HG02759 (cell line): ENCODE measurements at regions not wholly inside any gene's neighbourhood (a gene's known extent, or its start where the extent isn't known, plus 50 kb on each side); places are given as distances from the start of the nearest gene placed in this dataset.
"Not testable (repeated sequence)": the region's sequence is repeated elsewhere in the genome, so short reads cannot be mapped to it uniquely, and the experiment has no call there.

Source experiments
- ATAC-seq: cut with Tn5 transposase; IDR thresholded peaks from one replicate; pipeline ENCODE4 v1.9.1; 2021; ENCODE audit warnings: mild to moderate bottlenecking, moderate library complexity; ENCODE audit not compliant: unreplicated experiment

DNA sequence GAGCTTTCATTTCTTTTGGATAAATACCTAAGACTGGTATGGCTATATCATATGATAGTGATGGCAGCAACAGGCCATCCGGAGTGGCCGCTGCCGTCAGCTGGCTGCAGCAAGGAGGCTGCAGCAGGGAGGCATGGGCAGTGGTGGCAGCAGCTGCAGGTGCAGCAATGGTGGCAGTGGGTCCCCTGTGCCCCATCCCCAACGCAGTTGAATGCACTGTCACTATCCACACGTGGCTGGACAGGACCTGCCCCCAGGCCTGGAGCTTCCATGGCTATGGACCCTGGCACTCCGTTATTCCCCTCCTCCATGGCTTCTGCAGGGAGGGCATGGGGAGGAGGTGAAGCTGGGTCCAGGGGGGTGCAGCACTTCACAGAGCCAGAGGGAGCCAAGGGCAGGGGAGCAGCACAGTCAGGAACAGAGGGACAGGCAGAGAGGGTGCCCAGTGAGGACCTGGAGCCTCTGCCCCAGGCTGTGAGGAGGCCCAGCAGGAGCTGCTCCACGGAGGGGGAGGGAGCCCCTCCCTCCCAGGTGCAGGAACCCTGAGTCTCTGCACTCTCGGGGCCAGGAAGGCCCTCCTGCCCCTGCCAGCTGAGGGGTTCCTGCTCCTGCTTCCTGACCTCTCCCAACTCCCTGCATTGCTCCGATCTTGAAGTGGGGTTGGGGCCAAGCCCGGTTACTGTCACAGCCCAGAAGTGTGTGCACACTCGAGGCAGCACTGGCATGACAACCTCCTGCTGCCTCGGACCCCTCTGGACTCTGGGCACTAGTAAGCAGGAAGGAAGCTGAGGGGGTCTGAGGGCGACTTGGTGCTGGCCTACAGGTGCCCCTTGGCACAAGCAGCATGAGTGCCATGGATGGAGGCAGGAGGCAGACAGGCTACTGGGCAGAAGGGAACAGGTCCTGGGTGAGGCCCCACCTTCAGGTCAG, 466.3 kb downstream of the GUCY1A2 start:
- no peak for ATAC-seq

GRCh38 chr11:106552694-106553203, 465.5 kb downstream of the GUCY1A2 start:
- ATAC-seq = no peak

DNA sequence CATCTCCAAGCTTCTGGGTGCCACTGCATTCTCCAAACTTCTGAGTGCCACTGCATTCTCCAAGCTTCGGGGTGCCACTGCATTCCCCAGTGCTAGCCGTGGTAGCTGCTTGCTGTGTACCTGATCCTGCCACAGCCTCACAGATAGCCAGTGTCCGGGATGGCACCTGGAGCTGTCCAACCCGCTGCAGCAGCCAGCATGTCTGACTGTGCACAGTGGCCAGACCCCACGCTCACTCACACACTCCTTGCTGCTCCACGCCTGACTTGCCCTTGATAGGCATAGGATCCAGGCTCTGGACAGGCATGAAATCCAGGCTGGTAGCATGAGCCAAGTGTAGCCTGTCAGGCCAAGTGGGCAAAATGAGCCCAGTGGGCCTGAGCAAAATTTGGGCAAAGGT, 465.0 kb downstream of the GUCY1A2 start:
- ATAC-seq = no peak

DNA sequence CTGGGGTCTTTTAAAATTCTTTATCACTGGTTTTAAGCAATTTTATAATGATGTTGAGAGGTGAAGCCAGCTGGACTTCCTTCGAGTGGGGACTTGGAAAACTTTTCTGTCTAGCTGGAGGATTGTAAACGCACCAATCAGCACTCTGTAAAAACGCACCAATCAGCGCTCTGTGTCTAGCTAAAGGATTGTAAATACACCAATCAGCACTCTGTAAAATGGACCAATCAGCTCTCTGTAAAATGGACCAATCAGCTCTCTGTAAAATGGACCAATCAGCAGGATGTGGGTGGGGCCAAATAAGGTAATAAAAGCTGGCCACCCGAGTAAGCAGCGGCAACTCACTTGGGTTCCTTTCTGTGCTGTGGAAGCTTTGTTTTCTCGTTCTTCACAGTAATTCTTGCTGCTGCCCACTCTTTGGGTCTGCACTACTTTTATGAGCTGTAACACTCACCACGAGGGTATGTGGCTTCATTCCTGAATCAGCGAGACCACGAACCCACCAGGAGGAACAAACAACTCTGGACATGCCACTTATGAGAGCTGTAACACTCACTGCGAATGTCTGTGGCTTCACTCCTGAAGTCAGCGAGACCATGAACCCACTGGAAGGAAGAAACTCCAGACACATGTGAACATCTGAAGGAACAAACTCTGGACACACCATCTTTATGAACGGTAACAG, 462.6 kb downstream of the GUCY1A2 start:
- ATAC-seq = not testable (repeated sequence)

DNA sequence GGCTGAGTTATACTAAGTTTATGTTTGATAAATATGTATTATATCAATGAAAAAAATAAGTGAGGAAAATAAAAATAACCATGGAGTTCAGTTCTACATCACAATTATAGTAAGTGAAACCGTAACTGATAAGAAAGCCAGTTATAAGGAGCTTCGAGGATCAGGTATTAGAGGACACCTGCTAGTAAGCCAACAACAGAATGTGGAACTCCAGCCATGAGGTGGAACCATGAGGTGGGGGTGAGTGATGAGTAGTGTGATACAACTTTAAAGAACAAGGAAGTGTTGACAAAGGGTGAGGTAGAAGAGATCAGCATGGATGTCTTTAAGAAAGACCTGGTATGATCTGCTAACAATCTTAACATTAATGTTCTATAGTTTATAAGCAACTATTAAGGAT, 452.9 kb downstream of the GUCY1A2 start:
- no peak for ATAC-seq

DNA sequence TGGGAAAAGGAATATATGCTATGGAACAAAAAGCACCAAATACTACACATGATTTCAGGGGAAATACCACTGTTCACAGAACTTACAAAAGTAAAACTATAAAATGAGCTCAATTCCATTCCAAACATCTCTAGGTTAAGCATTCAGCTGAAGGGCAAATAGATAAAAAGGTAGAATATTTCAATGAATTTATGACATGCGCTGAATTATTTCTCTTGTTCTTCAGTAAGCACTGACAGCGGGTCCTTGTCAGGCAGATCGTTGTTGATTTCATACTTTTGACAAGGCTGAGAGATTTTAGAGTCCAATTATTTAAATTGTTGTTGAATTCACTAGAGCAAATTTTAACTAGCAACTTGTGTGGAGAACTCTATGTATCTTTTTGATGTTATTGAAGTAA, 449.6 kb downstream of the GUCY1A2 start:
- ATAC-seq = no peak

DNA sequence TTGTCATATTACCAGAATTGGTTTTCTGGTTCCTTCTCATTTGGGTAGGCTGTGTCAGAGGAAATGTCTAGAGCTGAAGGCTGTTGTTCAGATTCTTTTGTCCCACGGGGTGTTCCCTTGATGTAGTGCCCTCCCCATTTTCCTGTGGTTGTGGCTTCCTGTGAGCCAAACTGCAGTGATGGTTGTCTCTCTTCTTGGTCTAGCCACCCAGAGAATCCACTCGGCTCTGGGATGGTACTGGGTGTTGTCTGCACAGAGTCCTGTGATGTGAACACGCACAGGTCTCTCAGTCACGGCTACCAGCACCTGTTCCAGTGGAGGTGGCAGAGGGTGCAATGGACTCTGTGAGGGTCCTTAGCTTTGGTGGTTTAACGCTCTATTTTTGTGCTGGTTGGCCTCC, 440.9 kb downstream of the GUCY1A2 start:
- ATAC-seq = not testable (repeated sequence)

GRCh38 chr11:106581399-106581798, 436.9 kb downstream of the GUCY1A2 start:
- ATAC-seq = no peak

DNA sequence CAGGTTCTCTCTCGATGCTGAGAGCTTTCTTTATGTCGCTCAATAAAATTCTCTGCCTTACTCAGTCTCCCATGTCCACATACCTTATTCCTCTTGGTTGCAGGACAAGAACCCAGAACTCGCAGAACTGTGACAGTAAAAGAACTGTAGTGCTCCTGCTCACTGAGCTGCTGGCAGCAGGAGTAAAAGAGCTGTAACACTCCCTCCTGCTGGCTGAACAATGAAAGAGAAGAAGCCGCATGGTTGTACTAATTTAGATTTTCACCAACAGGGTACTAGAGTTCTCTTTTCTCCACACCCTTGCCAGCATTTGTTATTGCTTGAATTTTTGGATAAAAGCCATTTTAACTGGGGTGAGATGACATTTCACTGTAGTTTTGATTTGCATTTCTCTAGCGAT, 433.2 kb downstream of the GUCY1A2 start:
- no peak for ATAC-seq

- ATAC-seq = no peak
Measured at GRCh38 chr11:106594751-106595351, 423.4 kb downstream of the GUCY1A2 start.

DNA sequence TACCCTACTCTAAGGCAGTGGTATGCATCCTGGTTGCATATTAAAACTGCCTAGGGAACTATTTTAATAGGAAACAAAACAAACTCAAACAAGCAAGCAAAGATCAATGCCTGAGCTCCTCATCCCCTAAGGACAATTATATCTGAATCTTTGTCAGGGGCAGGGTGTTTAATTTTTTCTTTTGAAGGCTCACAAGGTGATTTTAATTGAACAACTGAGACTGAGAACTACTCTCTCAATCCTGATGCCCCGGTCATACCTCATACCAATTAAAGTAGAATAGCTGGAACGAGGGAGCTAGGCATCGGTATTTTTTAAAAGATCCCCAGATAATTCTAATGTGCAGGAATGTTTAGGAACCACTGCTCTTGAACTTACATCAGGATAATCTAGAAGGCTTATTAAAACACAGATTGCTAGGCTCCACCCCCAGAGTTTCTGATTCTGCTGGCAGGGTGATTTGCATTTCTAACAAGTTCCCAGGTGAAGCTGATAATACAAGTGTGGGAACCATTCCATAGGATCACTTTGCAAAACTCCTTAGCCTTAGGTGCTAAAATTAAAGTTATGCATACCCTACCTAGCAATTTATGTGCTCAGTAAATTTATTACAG, 416.5 kb downstream of the GUCY1A2 start:
- no peak for ATAC-seq

- no peak for ATAC-seq
Measured at GRCh38 chr11:106608677-106609076, 409.6 kb downstream of the GUCY1A2 start.

- ATAC-seq = no peak
Measured at GRCh38 chr11:106614262-106614661, 404.0 kb downstream of the GUCY1A2 start.

DNA sequence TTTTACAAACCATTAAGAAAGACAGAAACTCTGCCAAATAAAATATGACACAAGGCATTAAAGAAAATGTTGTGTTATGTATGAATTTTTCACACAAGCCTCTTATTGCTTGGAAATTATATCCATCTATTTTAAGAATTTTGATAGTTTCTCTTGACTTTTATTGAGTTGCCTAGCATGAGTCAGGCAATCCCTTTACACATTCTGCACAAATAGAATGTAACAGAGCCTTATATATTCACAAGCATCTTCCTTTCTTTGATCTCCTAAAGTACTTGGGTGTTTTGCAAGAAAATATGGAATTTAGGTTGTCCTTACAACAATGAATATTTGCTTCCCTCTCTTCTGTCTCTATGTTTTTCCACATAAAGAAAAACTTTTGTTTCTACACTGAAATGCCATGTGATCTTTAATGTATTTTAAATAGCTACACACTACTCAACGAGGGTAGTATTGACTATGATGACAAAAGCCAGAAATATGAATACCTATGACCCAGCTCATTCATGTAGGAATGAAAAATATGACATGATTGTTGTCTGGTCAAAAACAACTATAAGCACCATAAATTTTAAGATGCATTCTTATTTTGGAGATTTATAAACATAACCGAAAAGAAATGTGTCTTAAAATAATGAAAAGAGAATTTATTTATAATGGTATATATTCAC, 398.8 kb downstream of the GUCY1A2 start:
- no peak for ATAC-seq

DNA sequence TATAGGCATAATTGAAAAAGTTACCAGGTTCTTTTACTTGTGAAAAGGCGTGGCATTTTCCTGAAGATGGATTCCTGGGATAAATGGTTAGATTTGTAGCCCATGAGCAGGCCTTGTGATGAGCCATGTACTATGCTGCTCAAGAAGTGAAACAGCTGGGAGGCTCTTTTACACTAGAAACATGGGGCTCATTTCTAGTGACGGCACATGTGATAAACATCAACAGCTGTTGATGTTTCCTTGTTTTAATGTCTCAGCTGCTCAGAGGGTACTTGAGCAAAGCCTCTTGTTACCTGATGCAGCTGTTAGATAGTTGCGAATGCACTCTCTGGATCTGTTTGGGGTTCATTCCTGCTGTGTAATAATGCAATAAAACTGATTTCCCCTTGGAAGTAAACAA, 396.8 kb downstream of the GUCY1A2 start:
- no peak for ATAC-seq
